HEK293 (cell line): ENCODE measurements at regions not wholly inside any gene's neighbourhood (a gene's known extent, or its start where the extent isn't known, plus 50 kb on each side); places are given as distances from the start of the nearest gene placed in this dataset.

Source experiments
- CTCF ChIA-PET: fragments of 350-600 bp; formaldehyde crosslinking; extraction: SDS; loops from one replicate; lab custom pipeline; 2021; ENCODE audit warnings: antibody characterized with exemption; lab: Yijun Ruan, JAX
- POLR2A ChIA-PET: fragments of 300-600 bp; formaldehyde crosslinking; extraction: SDS; loops from one replicate; lab custom pipeline; 2020; ENCODE audit warnings: antibody characterized with exemption, inconsistent platforms; lab: Yijun Ruan, JAX
- H3K27ac ChIP-seq: fragments of 200-500 bp; sonication (Bioruptor generic); 2 replicates; pipeline ENCODE4 v1.5.1; 2014; ENCODE audit warnings: low read depth, low read length, control low read depth, inconsistent platforms; ENCODE audit errors: extremely low read depth
- H3K36me3 ChIP-seq, 2 experiments: fragments of 200-500 bp in 1 of 2; sonication (Bioruptor generic) in 1 of 2; 1 replicate in 1 of 2; 2 replicates in 1 of 2; pipeline ENCODE4 v1.5.1; 2014 to 2017; ENCODE audit warnings: inconsistent platforms in 2 of 2, low read length in 2 of 2; ENCODE audit not compliant: control insufficient read depth in 2 of 2, insufficient read depth in 1 of 2
- H3K4me1 ChIP-seq: fragments of 200-500 bp; sonication (Bioruptor generic); 2 replicates; pipeline ENCODE4 v1.5.1; 2014; ENCODE audit warnings: mild to moderate bottlenecking, low read length, inconsistent platforms; ENCODE audit not compliant: control insufficient read depth, insufficient read depth
- H3K4me3 ChIP-seq: 2 replicates; pipeline ENCODE4 v1.5.1; 2011; ENCODE audit warnings: low read depth, mild to moderate bottlenecking, control low read depth, low read length, moderate library complexity
- H3K9me3 ChIP-seq: fragments of 200-500 bp; sonication (Bioruptor generic); 2 replicates; pipeline ENCODE4 v1.5.1; 2014; ENCODE audit warnings: low read depth, low read length, inconsistent platforms; ENCODE audit not compliant: control insufficient read depth, insufficient read depth
- GFI1B ChIP-seq: fragments of 450-650 bp; formaldehyde crosslinking; IDR thresholded peaks from 2 replicates; pipeline ENCODE4 v1.5.1; 2016; ENCODE audit warnings: missing biosample characterization, missing genetic modification characterization
- GLI4 ChIP-seq: fragments of 450-650 bp; formaldehyde crosslinking; IDR thresholded peaks from 2 replicates; pipeline ENCODE4 v1.5.1; 2016; ENCODE audit warnings: missing biosample characterization, missing genetic modification characterization
- PRDM4 ChIP-seq: fragments of 450-650 bp; formaldehyde crosslinking; IDR thresholded peaks from 2 replicates; pipeline ENCODE4 v1.5.1; 2017; ENCODE audit warnings: missing biosample characterization, missing genetic modification characterization
- RBAK ChIP-seq: fragments of 450-650 bp; formaldehyde crosslinking; IDR thresholded peaks from 2 replicates; pipeline ENCODE4 v1.5.1; 2016; ENCODE audit warnings: missing biosample characterization, missing genetic modification characterization
- ZBTB21 ChIP-seq: fragments of 450-650 bp; formaldehyde crosslinking; IDR thresholded peaks from 2 replicates; pipeline ENCODE4 v1.5.1; 2017; ENCODE audit warnings: missing biosample characterization, missing genetic modification characterization
- ZBTB7A ChIP-seq: fragments of 450-650 bp; formaldehyde crosslinking; IDR thresholded peaks from 2 replicates; pipeline ENCODE4 v1.5.1; 2016; ENCODE audit warnings: low read depth, missing biosample characterization, missing genetic modification characterization
- ZNF2 ChIP-seq: fragments of 450-650 bp; formaldehyde crosslinking; IDR thresholded peaks from 2 replicates; pipeline ENCODE4 v1.5.1; 2016; ENCODE audit warnings: missing biosample characterization, missing genetic modification characterization
- ZNF24 ChIP-seq: fragments of 450-650 bp; formaldehyde crosslinking; IDR thresholded peaks from 2 replicates; pipeline ENCODE4 v1.5.1; 2016; ENCODE audit warnings: missing biosample characterization, missing genetic modification characterization
- ZNF423 ChIP-seq: fragments of 450-650 bp; formaldehyde crosslinking; IDR thresholded peaks from 2 replicates; pipeline ENCODE4 v1.5.1; 2016; ENCODE audit warnings: missing biosample characterization, missing genetic modification characterization
- ZNF548 ChIP-seq: fragments of 450-650 bp; formaldehyde crosslinking; IDR thresholded peaks from 2 replicates; pipeline ENCODE4 v1.5.1; 2016; ENCODE audit warnings: missing biosample characterization, missing genetic modification characterization
- ZNF549 ChIP-seq: fragments of 450-650 bp; IDR thresholded peaks from 2 replicates; pipeline ENCODE4 v1.5.1; 2018; ENCODE audit warnings: missing biosample characterization, missing genetic modification characterization, mild to moderate bottlenecking, inconsistent platforms, moderate library complexity
- ZNF555 ChIP-seq: fragments of 450-650 bp; formaldehyde crosslinking; conservative IDR thresholded peaks from 2 replicates; pipeline ENCODE4 v1.5.1; 2017; ENCODE audit warnings: missing biosample characterization, mild to moderate bottlenecking, missing genetic modification characterization, inconsistent platforms
- ZNF626 ChIP-seq: fragments of 450-650 bp; sonication (Bioruptor Pico); formaldehyde crosslinking; IDR thresholded peaks from 2 replicates; pipeline ENCODE4 v1.5.1; 2018; ENCODE audit warnings: missing biosample characterization, missing genetic modification characterization, inconsistent platforms
- ZNF654 ChIP-seq: fragments of 450-650 bp; formaldehyde crosslinking; IDR thresholded peaks from 2 replicates; pipeline ENCODE4 v1.5.1; 2016; ENCODE audit warnings: low read depth, missing biosample characterization, missing genetic modification characterization
- ZSCAN18 ChIP-seq: fragments of 450-650 bp; formaldehyde crosslinking; IDR thresholded peaks from 2 replicates; pipeline ENCODE4 v1.5.1; 2016; ENCODE audit warnings: missing biosample characterization, missing genetic modification characterization
- TF ChIP-seq, protein P1 (sequence below): fragments of 450-650 bp; formaldehyde crosslinking; IDR thresholded peaks from 2 replicates; pipeline ENCODE4 v1.5.1; 2016; ENCODE audit warnings: missing biosample characterization, missing genetic modification characterization
- TF ChIP-seq, protein P2 (sequence below): fragments of 450-650 bp; formaldehyde crosslinking; IDR thresholded peaks from 2 replicates; pipeline ENCODE4 v1.5.0; 2017; ENCODE audit warnings: missing biosample characterization, missing genetic modification characterization, borderline replicate concordance

GRCh38 chr1:189726806-189727205 is 750.9 kb downstream of the BRINP3 start:
- CTCF ChIA-PET: interaction anchor here (0.6 kb wide), 1 partner anchor 517 kb away, joined by 4 read pairs; no protein-coding TSS in a partner anchor
- Histone ChIP-seq H3K9me3 (no peaks in the 10 kb centered on the region), H3K27ac (no peak overlapping the region), H3K4me3 (no peak overlapping the region), H3K4me1 (no peaks in the 10 kb centered on the region), H3K36me3 (no peaks in the 10 kb centered on the region)
- POLR2A ChIA-PET: no interaction called here
- TF ChIP-seq GFI1B (tag by site-specific recombination): no peak
- TF ChIP-seq ZSCAN18 (tag by site-specific recombination): no peak
- no peak for TF ChIP-seq ZNF555 (tag by site-specific recombination)
- TF ChIP-seq ZNF626 (tag by site-specific recombination): no peak
- TF ChIP-seq ZNF423: no peak
- TF ChIP-seq PRDM4: no peak
- no peak for TF ChIP-seq ZNF549
- TF ChIP-seq, protein P1, sequence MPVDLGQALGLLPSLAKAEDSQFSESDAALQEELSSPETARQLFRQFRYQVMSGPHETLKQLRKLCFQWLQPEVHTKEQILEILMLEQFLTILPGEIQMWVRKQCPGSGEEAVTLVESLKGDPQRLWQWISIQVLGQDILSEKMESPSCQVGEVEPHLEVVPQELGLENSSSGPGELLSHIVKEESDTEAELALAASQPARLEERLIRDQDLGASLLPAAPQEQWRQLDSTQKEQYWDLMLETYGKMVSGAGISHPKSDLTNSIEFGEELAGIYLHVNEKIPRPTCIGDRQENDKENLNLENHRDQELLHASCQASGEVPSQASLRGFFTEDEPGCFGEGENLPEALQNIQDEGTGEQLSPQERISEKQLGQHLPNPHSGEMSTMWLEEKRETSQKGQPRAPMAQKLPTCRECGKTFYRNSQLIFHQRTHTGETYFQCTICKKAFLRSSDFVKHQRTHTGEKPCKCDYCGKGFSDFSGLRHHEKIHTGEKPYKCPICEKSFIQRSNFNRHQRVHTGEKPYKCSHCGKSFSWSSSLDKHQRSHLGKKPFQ: no peak
- no peak for TF ChIP-seq ZNF2 (tag by site-specific recombination)
- no peak for TF ChIP-seq ZNF24 (tag by site-specific recombination)
- no peak for TF ChIP-seq ZBTB21 (tag by site-specific recombination)
- no peak for TF ChIP-seq RBAK (tag by site-specific recombination)
- TF ChIP-seq ZNF548: no peak
- TF ChIP-seq GLI4 (tag by site-specific recombination): no peak

GRCh38 chr1:189751311-189751710 is 726.4 kb downstream of the BRINP3 start:
- no peaks in the 10 kb centered on the region for H3K4me1 ChIP-seq
- H3K27ac ChIP-seq: no peak overlapping the region
- H3K4me3 ChIP-seq: no peak overlapping the region
- H3K36me3 ChIP-seq: no peaks in the 10 kb centered on the region
- ChIA-PET CTCF (no interaction called here), POLR2A (no interaction called here)
- TF ChIP-seq ZBTB7A (tag by site-specific recombination) (no peak), ZNF654 (tag by site-specific recombination) (no peak), ZNF423 (no peak)
- TF ChIP-seq, protein P2, sequence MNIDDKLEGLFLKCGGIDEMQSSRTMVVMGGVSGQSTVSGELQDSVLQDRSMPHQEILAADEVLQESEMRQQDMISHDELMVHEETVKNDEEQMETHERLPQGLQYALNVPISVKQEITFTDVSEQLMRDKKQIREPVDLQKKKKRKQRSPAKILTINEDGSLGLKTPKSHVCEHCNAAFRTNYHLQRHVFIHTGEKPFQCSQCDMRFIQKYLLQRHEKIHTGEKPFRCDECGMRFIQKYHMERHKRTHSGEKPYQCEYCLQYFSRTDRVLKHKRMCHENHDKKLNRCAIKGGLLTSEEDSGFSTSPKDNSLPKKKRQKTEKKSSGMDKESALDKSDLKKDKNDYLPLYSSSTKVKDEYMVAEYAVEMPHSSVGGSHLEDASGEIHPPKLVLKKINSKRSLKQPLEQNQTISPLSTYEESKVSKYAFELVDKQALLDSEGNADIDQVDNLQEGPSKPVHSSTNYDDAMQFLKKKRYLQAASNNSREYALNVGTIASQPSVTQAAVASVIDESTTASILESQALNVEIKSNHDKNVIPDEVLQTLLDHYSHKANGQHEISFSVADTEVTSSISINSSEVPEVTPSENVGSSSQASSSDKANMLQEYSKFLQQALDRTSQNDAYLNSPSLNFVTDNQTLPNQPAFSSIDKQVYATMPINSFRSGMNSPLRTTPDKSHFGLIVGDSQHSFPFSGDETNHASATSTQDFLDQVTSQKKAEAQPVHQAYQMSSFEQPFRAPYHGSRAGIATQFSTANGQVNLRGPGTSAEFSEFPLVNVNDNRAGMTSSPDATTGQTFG (tag by site-specific recombination): no peak
- H3K9me3 ChIP-seq: no peaks in the 10 kb centered on the region
